Suppressor macrophage treated with lipopolysaccharide for 4 hours (primary cell): ENCODE measurements at regions not wholly inside any gene's neighbourhood (a gene's known extent, or its start where the extent isn't known, plus 50 kb on each side); places are given as distances from the start of the nearest gene placed in this dataset.
"Not testable (repeated sequence)": the region's sequence is repeated elsewhere in the genome, so short reads cannot be mapped to it uniquely, and the experiment has no call there.

Experiments
- DNase-seq: peaks from one replicate; pipeline ENCODE4 v3.0.0-alpha.2; 2020

DNA sequence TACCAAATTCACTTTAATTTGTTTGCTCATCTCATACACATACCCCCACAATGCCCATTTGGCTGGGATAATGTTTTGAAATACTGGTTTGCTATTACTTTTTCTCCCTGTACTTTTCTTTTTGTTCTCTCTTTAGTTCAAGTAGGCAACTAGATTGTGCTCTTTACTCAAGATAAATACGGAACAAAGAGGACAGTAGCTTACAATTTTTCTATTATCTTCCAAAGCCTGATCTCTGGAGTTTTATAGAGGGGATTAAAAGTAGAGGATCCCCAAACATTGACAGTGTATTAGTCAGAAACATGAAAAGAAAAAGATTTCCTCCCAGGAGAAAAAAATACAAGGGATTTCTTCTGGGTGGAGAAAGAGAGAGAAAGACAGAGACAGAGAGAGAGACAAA is 102.1 kb upstream of the FSCB start:
- no peak for DNase-seq

DNA sequence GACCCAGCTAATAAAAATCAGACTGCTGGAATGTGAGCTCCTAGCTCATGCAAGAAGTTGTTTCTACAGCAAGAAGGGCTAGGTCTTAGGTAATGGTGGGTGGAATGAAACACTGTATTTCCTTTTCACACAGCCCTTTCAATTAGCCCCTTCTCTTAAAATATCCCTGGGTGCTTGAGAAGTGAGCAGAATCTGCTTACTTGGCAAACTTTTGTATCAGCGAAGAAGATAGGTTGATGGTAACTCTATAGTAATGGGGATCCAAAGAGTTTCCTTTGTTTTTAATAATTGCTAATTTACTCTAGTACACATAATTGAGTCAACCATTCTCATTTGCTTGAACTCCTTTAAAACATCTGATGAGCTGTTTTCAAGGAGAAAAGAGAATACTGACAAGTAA is 100.6 kb upstream of the FSCB start:
- no peak for DNase-seq

DNA sequence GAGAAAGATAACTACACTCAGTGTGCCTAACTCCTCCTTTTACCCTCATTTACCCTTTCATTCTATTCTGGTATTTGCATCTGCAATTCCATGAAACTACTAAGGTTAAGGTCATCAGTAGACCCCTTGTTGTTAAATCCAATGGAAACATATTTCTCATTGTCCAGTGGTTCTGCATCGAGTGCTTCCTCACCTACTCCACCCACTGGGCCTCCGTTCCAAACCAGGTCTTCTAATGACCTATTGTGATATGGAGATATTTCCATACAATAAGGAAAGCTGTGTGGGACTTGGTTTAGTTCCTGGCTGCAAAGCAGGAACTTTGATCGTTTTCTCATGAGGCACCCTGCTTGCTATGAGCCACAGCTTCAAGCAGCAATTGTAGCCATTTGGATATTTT is 99.5 kb upstream of the FSCB start:
- no peak for DNase-seq

DNA sequence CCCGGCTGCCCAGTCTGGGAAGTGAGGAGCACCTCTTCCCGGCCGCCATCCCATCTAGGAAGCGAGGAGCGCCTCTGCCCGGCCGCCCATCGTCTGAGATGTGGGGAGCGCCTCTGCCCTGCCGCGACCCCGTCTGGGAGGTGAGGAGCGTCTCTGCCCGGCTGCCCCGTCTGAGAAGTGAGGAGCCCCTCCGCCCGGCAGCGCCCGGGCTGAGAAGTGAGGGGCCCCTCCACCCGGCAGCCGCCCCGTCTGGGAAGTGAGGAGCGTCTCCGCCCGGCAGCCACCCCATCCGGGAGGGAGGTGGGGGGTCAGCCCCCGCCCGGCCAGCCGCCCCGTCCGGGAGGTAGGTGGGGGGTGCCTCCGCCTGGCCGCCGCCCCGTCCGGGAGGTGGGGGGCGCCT is 94.2 kb upstream of the FSCB start:
- DNase-seq: not testable (repeated sequence)

DNA sequence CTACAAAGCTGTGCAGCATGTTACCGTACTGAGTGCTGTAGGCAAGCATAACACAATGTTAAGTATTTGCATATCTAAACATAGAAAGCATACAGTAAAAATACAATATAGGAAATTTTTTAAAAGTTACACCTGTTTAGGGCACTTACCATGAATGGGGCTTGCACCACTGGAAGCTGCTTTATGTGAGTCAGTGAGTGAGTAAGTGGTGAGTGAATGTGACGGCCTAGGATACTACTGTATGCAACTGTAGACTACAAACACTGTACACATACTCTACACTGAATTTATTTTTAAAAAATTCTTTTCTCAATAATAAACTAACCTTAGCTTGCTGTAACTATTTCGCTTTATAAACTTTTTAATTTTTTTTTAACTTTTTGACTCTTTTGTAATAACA is 82.1 kb upstream of the FSCB start:
- DNase-seq: no peak

DNA sequence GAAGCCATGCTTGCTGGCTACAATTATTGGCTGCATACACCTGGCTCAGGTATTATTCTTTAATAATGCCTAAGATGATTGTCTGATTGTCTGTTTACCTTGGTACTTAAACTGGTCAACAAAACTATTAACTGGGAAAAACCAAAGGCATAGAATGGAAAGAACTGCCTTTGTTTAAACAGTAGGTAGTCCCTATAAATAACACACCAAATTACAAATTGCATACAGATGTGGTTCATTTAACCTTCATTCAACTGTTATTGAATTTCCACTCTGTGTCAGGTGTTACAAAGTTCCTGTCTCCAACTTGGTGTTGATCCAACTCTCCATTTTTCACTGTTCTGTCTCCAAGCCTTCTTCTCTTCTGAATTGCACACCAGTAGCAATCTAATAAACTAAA is 79.8 kb upstream of the FSCB start:
- DNase-seq: no peak

DNA sequence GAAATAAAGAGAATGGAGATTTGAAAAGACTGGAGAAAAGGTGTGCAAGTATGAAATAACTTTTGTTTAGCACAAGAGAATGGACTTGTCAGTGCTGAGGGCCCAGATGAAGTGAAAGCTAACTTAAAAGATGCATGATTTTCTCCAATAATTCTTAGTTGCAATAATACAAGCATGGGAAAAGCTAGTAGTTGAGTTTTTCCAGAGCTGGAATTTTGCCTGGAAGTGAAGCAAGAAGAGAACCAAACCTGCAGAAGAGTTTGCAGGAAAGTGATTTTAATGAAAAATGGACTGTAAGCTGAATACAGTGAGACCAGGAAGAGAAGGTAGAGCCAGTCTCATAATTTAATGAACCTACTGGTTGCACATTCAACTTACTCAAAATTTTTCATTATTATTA is 69.3 kb upstream of the FSCB start:
- no peak for DNase-seq

DNA sequence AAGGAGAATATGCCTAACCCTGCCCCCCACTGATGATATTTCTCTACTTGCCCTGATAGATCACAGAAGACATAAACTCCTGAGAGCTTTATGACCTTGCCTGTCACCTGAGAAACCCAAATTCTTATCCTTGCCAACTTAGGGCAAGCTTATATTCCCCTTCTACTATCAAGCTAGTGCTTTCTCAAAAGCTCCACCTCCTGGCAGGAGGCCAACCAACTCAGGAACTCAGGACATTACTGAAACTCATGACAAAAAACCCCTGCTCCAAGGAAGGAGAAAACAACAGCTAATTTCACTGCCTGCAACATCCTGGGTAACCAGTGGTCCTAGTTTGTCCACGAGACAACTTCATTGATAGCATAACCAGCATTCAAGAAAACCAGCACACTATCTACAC is 60.9 kb upstream of the FSCB start:
- DNase-seq: no peak

DNA sequence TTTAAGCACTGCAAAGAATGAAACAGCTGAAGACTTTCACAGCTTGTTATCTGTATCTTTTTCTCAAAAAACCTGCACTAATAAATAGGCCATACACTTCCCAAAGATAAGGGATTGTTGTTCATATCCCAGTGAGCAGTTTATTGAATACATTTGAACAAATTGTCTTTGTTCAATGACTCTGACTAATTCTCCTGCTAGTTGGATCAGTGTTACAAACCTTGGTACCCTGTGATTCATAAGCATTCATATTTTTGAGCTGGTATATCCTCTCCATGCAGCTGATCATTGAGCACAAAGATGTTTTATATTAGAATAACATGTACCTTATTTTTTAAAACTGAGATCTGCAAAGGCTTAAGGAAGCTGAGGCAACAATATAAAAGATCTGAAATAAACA is 58.9 kb upstream of the FSCB start:
- no peak for DNase-seq

DNA sequence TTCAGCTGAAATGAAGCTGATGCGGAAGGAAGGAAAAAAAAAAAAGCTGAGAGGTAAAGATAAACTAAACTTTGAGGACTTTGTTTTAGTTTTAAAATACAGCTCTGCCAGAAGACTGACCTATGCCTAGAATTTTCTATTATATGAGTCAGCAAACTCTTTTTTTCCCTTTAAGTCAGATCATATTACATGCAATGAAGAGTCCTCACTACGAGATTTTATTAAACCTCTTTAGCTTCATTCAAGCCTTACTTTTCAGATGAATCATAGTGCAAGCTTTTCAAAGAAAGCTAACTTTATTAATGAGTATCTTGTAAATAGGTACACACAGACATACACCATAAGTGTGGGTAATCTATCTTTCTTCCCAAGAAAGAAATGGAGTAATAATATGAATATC is 57.8 kb upstream of the FSCB start:
- no peak for DNase-seq
